Right hindlimb (tissue), 1 donor: ENCODE measurements at regions not wholly inside any gene's neighbourhood (a gene's known extent, or its start where the extent isn't known, plus 50 kb on each side); places are given as distances from the start of the nearest gene placed in this dataset.
"Not testable (repeated sequence)": the region's sequence is repeated elsewhere in the genome, so short reads cannot be mapped to it uniquely, and the experiment has no call there.

Experiments
- DNase-seq: peaks from one replicate; pipeline ENCODE4 v3.0.0-alpha.2; 2018

GRCh38 chr4:59518005-59518823, 1681.9 kb upstream of the ADGRL3 start:
- DNase-seq = peak; percentile 16

DNA sequence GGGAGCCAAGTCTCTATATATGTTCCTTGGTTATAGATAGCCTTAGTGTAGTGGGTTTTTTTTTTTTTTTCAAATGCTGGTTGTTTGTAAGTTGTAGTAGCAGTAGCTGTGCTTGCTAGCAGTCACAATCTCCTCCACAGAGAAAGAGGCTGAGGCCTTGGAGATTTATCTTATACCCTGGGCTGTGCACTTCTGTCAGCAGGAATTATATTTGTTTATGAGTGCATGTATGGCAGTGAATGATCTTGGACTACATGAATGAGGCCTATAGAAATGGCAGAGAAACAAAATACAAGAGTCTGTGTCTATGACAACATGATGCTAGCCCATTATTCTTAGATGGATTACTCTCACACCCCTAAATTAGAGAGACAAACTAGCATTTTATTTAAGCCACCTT, 1674.2 kb upstream of the ADGRL3 start:
- no peak for DNase-seq

DNA sequence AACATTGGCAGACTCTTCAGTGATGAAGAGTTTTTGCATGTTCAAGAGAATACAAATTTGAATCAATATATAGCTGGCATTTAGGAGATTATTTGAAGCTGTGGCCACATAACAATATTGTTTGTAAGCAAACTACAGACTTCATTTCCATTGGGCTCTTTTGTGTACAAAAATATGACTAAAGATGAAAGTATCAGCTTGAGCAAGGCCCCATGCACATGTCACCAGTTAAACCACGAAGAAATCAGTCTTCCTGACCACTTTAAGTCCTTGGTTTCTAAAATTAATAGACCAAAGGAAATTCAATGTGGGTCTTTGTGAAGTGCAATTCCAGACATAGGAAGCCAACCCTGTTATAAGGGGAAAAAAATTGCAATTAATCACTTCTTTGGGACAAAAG, 1664.6 kb upstream of the ADGRL3 start:
- DNase-seq = no peak

- no peak for DNase-seq
Measured at GRCh38 chr4:59536428-59536827, 1663.7 kb upstream of the ADGRL3 start.

GRCh38 chr4:59537246-59537886, 1662.8 kb upstream of the ADGRL3 start:
- no peak for DNase-seq

DNA sequence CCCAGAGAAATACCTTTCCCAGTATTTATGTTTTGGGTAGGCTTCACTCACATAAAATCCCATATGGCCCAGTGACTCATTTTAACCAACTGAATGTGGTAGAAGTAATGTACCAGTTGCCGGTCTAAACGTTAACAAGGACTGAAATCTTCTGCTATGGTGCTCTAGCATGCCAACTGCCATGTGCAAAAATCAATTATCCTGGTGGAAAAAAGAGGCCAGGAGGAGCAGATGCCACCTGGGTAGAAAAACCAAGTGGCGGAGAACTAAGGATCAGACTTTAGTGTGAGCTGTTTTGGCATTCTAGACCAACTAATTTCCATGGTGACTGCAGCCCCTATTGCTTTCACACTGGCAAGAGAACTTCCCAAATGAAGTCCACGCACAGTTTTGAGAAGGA, 1660.7 kb upstream of the ADGRL3 start:
- DNase-seq = no peak

DNA sequence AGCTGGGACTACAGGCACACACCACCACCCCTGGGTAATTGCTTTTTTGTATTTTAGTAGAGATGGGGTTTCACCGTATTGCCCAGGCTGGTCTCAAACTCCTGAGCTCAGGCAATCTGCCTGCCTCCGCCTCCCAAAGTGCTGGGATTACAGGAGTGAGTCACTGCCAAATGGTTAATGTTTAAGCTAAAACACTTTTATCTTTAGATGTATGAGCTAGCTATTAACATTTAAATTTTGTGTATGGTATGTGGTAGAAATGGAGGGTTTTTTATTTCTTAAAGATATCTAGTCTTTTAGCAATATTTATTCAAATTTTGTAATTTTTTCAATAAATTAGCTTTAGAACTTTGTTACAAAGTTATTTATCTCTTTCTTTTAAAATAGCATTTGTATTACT, 1659.8 kb upstream of the ADGRL3 start:
- DNase-seq = no peak

DNA sequence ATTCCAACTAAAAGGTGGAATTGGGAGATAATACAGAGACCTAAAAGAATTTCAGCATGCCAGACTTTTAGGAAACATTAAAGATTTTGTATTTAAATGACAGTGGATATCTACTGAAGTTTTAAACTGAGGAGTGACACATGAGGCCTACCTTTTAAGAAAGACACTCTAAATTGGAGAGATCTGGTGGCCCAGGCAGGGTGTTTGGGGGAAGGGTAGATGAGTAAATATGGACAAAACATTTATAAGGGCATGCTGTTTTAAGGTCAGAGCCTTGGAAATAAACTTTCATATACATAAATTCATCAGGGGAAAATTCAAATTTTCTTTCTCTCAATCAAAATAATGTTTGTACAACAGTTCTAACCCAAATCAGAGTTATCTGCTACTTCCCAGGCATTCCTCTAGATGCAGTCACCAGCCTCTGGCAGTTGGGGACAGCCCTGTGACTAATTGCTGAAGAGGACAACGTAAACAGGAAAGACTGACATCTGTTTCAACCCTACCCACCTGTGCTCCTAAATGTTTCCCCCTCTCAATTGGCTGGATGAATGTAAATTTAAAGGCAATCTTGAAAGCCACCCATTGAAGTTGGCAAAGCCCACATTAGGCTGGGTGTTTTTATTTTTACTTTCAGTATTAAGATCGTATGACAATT, 1646.9 kb upstream of the ADGRL3 start:
- DNase-seq = no peak

DNA sequence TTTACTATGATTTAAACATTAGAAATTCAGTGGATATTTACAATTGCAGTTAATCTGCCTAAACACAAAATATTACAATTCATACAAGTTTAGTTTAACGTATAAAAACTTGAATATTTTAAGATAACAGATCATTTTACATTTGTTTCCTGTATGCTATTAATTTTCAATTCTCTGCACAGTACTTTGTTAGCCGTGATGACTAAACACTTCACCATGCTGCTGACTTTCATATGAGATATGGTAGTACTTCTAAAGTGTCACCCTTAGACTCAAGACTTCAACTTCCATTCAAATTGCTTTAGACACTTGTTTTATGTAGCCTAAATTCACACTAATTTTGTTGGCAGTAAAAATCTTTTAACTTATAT, 1646.4 kb upstream of the ADGRL3 start:
- DNase-seq = no peak

GRCh38 chr4:59556191-59556590, 1643.9 kb upstream of the ADGRL3 start:
- not testable (repeated sequence) for DNase-seq

GRCh38 chr4:59560141-59560648, 1639.9 kb upstream of the ADGRL3 start:
- DNase-seq = not testable (repeated sequence)

- no peak for DNase-seq
Measured at GRCh38 chr4:59565836-59566235, 1634.3 kb upstream of the ADGRL3 start.

- DNase-seq = no peak
Measured at GRCh38 chr4:59570860-59571476, 1629.2 kb upstream of the ADGRL3 start.

- no peak for DNase-seq
Measured at GRCh38 chr4:59571805-59572430, 1628.2 kb upstream of the ADGRL3 start.

DNA sequence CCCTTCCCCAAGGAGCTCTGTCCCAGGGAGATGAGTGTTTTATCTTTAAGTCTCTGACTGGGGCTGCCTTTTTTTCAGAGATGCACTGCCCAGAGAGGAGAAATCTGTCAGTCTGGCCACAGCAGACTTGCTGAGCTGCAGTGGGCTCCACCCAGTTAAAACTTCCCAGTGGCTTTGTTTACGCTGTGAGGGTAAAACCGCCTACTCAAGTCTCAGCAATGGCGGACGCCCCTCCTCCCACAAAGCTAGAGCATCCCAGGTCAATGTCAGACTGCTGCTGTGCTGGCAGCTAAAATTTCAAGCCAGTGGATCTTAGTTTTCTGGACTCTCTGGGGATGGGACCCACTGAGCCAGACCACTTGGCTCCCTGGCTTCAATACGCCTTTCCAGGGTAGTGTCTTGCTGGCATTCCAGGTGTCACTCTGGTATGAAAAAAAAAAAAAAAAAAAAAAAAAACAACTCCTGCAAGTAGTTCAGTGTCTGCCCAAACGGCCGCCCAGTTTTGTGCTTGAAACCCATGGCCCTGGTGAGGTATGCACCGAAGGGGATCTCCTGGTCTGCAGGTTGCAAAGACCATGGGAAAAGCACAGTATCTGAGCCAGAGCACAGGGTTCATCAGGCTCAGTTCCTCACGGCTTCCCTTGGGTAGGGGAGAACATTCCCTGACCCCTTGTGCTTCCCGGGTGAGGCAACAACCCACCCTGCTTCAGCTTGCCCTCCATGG, 1616.1 kb upstream of the ADGRL3 start:
- DNase-seq = no peak

DNA sequence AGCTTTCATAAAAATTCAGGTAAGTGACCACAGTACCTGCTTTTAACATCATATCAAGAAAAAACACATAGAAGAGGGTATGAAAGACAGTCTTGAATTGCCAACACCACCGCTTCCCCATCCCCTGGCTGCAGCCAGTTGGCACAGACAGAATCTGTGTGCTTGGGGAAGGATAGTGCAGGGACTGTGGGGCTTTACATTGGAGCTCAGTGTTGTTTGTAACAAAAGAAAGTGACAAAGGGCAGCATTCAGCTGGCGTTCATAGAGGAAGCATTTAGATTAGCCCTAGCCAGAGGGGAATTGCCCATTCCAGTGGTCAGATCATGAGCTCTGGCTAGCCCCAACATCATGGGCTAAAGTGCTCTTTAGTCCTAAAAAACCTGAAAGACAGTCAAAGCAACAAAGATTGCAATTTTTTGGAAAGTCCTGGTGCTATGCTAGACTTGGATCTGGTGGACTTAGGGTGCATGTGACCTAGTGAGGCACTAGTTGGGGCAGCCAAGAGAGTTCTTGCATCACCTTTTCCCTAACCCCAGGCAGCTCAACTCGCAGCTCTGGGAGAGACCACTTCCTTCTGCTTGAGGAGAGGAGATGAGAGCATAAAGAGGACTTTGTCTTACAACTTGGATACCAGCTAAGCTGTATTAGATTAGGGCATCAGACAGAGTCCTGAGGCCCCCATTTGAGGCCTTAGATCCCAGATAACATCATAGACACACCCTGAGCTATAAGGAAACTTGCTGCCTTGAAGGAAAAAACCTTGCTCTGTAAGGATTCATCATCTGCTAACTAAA, 1602.4 kb upstream of the ADGRL3 start:
- no peak for DNase-seq

GRCh38 chr4:59598330-59598618, 1601.9 kb upstream of the ADGRL3 start:
- no peak for DNase-seq

GRCh38 chr4:59608466-59608865, 1591.7 kb upstream of the ADGRL3 start:
- DNase-seq = no peak

GRCh38 chr4:59612235-59612634, 1587.9 kb upstream of the ADGRL3 start:
- no peak for DNase-seq

DNA sequence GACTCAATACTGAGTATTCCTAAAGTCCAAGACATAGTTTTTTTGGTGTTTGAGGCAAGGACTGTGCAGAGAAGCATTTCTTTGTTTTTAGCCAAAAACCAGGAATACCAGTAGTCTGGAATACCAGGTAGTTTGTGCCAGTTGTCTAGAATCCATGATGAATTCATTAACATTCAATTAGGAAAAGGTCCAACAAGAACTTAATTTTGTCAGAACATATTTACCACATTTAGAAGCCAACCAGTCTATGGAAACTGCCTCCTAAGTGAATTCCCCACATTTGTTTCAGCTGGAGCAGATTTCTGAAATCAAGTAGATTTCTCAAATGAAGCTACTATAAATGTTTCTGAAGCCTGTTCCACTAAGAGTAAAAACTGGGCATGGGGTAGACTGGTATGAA, 1584.8 kb upstream of the ADGRL3 start:
- no peak for DNase-seq

DNA sequence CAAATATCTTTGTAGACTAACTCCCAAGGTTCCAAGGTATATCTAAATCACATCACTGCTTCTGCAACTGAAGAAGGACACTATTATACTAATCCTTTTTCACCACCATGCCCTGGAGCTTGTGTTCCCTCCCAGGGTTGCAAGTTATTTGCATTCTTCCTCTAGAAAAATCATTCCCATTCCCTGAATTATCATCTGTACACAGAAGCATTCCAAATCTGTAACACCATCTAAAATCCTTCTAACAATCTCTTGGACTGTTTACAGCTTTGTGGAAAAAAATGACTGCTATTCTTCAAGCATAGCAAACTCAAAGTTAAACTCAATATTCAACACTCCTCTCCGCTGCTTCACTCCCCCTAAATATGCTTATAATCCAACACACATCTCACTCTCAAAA, 1570.8 kb upstream of the ADGRL3 start:
- no peak for DNase-seq

DNA sequence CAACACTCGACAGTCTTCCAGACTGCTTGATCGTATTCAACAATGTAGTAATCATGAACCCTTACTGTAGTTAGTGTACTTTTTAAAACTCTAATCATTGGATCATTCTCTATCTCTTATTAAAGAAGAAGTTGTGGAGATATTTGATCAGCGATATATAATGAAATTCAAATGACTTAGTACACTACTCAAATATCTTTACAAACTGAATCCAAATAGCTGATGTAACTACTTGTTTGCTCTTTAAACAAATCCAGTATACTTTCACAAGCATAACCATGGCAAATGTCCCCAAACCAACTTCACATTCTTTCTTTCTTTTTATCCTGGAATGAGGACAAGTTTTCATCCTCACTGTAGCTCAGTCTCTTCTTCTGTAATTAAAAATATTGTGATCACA, 1569.9 kb upstream of the ADGRL3 start:
- no peak for DNase-seq
